DMS114 treated with DMSO at 0.1 percent for 48 hours (cell line): ENCODE measurements at regions not wholly inside any gene's neighbourhood (a gene's known extent, or its start where the extent isn't known, plus 50 kb on each side); places are given as distances from the start of the nearest gene placed in this dataset.
"Not testable (repeated sequence)": the region's sequence is repeated elsewhere in the genome, so short reads cannot be mapped to it uniquely, and the experiment has no call there.

ENCODE experiments used
- DNase-seq: peaks from one replicate; lab custom pipeline; 2025; ENCODE audit not compliant: unreplicated experiment; lab: John Stamatoyannopoulos, UW

GRCh38 chr10:117838500-117839498, 207.9 kb downstream of the RAB11FIP2 start:
- not testable (repeated sequence) for DNase-seq

GRCh38 chr10:117856426-117856825, 190.3 kb downstream of the RAB11FIP2 start:
- not testable (repeated sequence) for DNase-seq

GRCh38 chr10:117860135-117860534, 186.6 kb downstream of the RAB11FIP2 start:
- DNase-seq = no peak

GRCh38 chr10:117860823-117861222, 185.9 kb downstream of the RAB11FIP2 start:
- peak; percentile 48 for DNase-seq

GRCh38 chr10:117861329-117861728, 185.4 kb downstream of the RAB11FIP2 start:
- DNase-seq = no peak

- DNase-seq = no peak
Observed at GRCh38 chr10:117863771-117864170, 183.0 kb downstream of the RAB11FIP2 start.

- no peak for DNase-seq
Observed at GRCh38 chr10:117865945-117866344, 180.8 kb downstream of the RAB11FIP2 start.

- no peak for DNase-seq
Observed at GRCh38 chr10:117868151-117868550, 178.6 kb downstream of the RAB11FIP2 start.

- DNase-seq = no peak
Observed at GRCh38 chr10:117875793-117876192, 170.9 kb downstream of the RAB11FIP2 start.

- DNase-seq = no peak
Observed at GRCh38 chr10:117876210-117876609, 170.5 kb downstream of the RAB11FIP2 start.

- no peak for DNase-seq
Observed at GRCh38 chr10:117878626-117879025, 168.1 kb downstream of the RAB11FIP2 start.

- no peak for DNase-seq
Observed at GRCh38 chr10:117884093-117884492, 162.6 kb downstream of the RAB11FIP2 start.

- no peak for DNase-seq
Observed at GRCh38 chr10:117884592-117884991, 162.1 kb downstream of the RAB11FIP2 start.

GRCh38 chr10:117885206-117885829, 161.4 kb downstream of the RAB11FIP2 start:
- DNase-seq = no peak

- no peak for DNase-seq
Observed at GRCh38 chr10:117886766-117887165, 160.0 kb downstream of the RAB11FIP2 start.

- no peak for DNase-seq
Observed at GRCh38 chr10:117889664-117890063, 157.1 kb downstream of the RAB11FIP2 start.

- no peak for DNase-seq
Observed at GRCh38 chr10:117892681-117893220, 154.0 kb downstream of the RAB11FIP2 start.

- DNase-seq = no peak
Observed at GRCh38 chr10:117894339-117894738, 152.4 kb downstream of the RAB11FIP2 start.

GRCh38 chr10:117896517-117896916, 150.2 kb downstream of the RAB11FIP2 start:
- no peak for DNase-seq

- no peak for DNase-seq
Observed at GRCh38 chr10:117899181-117899683, 147.5 kb downstream of the RAB11FIP2 start.

GRCh38 chr10:117900280-117900679, 146.5 kb downstream of the RAB11FIP2 start:
- no peak for DNase-seq

- DNase-seq = no peak
Observed at GRCh38 chr10:117903854-117904253, 142.9 kb downstream of the RAB11FIP2 start.
